NCI-H1092 treated with DMSO at 0.1 percent for 48 hours (cell line): ENCODE measurements at regions not wholly inside any gene's neighbourhood (a gene's known extent, or its start where the extent isn't known, plus 50 kb on each side); places are given as distances from the start of the nearest gene placed in this dataset.

ENCODE experiments used
- DNase-seq: peaks from one replicate; lab custom pipeline; 2025; lab: John Stamatoyannopoulos, UW

DNA sequence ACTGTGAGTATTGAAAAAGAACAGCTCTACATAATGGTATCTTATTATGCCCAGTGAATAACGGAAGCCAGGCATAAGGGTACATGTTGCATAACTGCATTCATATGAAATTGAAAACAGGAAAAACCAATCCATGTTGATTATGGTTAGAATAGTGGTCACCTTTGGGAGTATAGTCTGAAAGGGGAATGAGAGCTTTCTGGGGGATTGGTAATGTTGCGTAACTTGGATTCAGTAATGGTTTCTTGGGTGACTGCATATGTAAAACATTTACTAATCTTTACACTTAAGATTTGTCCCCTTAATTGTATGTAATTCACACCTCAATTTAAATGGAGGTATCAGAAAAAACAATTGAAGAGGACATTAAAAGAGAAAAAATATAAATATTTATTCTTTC is 292.1 kb downstream of the LMO4 start:
- no peak for DNase-seq

GRCh38 chr1:87629673-87630072 is 301.0 kb downstream of the LMO4 start:
- DNase-seq: no peak

DNA sequence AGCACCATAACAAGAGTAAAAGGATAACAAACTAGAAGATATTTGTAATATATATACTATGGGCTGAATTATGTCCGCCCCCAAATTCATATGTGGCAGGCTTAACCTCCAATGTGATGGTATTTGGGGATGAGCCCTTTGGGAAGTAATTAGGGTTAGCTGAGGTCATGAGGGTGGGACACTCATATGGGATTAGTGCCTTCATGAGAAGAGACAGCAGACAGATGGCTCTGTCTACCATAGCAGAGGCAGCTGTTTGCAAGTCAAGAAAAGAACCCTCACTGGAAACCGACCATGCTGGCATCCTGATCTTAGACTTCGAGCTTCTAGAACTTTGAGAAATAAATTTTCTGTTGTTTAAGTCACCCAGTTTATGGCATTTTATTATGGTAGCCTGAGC is 303.6 kb downstream of the LMO4 start:
- DNase-seq: no peak

DNA sequence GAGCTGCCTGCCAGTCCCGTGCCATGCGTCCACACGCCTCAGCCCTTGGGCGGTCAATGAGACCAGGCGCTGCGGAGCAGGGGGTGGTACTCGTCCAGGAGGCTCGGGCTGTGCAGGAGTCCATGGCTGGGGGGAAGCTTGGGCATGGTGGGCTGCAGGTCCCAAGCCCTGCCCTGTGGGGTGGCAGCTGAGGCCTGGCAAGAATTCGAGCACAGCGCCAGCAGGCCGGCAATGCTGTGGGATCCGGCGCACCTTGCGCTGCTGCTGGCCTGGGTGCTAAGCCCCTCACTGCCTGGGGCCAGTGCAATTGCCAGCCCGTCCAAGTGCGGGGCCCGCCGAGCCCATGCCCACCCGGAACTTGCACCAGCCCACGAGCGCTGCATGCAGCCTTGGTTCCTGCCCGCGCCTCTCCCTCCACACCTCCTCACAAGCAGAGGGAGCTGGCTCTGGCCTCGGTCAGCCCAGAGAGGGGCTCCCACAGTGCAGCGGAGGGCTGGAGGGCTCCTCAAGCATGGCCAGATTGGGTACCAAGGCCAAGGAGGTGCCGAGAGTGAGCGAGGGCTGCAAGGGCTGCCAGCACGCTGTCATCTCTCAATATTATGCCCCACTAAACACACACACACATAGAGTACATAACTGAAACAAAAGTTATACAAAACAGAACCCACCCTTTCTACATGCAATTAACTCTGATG is 307.7 kb downstream of the LMO4 start:
- no peak for DNase-seq

DNA sequence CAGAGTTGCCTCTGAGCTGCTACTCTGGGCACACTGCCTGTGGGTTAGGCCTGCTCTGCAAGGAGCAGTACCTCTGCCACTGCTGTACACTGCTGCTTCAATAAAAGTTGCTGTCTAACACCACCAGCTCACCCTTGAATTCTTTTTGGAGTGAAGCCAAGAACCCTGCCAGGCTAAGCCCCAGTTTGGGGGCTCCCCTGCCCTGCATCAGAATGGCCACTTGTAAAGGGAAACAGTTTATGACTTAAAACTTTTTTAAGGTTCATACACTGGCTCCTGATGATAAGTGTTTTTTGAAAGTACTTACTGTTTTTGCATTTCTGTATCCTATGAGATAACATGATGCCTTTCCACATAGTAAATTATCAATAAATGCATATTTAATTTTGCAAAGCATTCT is 310.0 kb downstream of the LMO4 start:
- no peak for DNase-seq

DNA sequence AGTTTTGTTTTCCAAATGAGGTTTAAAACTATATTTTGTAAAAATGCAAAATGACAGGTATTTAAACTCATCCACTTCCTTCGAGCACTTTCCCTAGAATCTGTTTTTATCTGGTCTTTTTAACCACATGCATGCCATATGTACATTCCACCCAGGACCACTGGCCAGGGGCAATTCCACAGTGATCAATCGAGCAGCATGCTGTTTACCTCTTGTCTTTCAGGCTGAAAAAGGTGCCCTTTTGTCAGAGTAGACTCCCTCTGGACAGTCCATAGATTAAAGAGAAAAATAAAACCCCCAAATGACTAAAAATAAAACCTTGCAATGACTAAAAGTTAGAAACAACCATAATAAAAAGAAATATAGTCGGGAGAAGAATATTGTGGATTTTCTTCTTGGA is 313.3 kb downstream of the LMO4 start:
- DNase-seq: no peak

DNA sequence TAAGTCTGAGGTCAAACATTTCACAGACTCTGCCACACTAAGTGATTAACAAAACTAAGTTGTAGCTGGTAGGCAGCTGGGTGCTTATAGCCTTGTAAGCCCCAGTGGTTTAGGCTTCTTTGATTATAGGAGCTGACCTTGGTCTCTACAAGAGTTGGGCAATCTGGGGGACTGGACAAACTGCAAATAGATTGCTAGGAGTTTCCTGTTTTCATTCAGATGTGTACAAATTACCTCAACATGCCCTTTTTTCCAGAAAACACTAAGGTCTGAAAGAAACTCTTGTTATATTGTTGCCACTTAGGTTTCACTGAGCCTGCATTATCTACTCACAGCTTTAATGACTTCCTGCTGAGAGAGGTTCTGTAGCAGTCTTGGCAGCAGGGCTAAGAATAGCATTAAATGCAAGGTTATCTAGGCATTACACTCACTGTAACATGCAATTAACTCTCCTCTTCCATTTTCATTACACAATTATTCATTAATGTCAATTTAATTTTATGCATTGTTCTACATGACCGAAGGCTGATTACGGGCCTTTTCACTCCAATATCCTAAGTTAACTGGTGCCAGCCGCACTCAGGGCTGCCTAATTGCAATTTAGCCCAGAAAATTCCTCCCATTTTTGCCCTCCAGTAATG is 314.0 kb downstream of the LMO4 start:
- peak; percentile 39 for DNase-seq

GRCh38 chr1:87644033-87644578 is 315.4 kb downstream of the LMO4 start:
- DNase-seq: no peak

DNA sequence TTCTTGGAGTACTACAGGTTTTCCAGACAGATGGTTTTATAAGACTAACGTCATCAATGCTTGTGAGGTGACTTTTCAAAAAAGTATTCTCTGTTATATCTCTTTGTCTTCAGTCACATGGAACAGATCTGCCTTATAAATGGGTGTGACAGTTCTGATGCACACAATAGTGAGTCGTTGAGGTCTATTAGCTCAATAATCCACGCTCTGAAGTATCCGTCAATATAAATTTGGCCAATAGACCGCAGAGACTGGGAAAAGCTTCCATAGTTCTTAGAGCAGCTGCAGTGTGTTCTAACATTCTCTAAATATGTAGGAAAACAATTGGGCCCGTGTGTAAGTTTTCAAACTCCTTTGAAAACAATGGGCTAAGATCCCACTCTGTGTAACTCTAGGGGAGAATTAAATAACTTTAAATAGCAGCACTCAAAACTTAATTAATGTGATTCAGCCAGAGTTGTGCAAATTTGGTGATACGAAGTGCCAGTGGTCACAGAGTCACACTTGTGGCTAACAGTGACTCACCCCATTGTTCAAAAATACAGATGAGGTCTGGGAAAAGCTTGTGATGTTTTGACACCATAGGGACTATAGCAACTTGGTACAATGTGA is 316.0 kb downstream of the LMO4 start:
- DNase-seq: no peak

GRCh38 chr1:87647430-87648177 is 318.9 kb downstream of the LMO4 start:
- DNase-seq: no peak

DNA sequence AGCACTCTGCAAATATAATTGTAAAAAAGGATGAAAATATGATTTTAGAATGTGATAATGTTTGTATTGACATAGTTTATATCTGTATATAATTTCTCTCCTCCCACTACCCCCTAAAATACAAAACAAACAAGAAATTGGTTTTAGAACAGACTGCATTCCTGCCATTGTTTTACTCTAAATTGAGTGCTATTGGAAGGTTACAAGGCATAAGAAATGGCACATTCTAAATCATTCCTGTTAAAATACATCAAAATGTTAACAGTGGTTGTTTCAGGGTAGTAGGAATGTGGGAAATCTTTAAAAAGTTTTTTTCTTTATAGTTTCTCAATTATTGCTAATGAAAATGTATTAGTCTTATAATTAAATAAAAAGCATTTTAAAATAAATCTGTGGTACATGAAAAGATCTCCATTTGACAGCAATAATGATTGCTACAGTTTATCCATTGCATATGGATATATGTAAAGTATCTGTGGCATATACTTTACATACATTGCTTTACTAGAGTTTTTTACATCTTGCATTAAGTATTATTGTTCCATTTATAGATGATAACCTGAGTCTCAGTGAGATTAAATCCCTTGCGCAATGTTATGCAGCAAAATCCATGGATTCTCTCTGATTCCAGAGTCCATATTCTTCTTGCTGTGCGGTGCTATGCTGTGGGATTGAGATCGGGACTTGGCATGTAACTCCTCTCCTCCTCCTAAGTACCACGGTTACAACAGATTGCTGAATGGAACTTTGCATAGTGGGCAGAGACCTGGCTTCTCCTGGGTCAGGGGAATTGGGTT is 319.8 kb downstream of the LMO4 start:
- no peak for DNase-seq

DNA sequence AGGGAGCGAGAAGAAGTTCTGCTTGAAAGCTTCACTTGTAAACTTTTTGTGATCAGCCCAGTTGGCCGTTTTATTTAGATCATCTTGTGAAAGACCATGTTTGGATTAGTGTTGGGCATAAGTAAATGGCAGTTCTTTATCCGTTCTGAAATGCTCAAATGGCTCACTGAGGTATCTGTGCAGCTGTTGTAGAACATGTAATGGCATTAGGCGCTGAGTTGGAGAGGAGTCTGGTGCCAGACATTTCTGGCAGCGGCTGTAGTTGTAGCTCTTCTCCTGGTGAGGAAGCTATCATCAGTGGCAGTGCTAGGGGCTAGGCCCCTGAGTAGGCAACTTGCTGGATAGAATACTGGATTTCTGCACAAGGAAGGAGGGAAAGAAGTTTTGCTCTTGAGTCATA is 321.6 kb downstream of the LMO4 start:
- DNase-seq: no peak

GRCh38 chr1:87652176-87652575 is 323.5 kb downstream of the LMO4 start:
- DNase-seq: no peak

GRCh38 chr1:87665151-87665550 is 336.5 kb downstream of the LMO4 start:
- DNase-seq: no peak

DNA sequence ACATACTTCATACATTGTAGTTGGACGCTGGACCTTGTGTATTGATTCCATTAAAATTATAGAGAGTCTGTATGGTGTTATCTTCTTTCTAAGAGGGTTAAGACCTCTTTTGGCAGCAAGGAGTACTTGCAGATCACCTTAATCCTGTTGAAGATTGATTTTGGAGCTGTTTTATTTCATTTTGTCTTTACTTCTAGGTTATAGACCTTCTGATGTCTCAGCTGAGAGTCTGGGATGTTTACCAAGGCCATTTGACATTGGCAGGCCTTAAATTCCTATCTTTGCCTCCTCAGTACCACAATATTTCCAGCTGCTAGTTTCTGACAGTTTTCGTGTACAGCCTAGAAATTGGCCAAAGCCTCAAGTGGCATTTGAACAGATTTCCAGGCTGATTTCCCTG is 338.0 kb downstream of the LMO4 start:
- DNase-seq: no peak

GRCh38 chr1:87669674-87670073 is 341.0 kb downstream of the LMO4 start:
- DNase-seq: no peak

DNA sequence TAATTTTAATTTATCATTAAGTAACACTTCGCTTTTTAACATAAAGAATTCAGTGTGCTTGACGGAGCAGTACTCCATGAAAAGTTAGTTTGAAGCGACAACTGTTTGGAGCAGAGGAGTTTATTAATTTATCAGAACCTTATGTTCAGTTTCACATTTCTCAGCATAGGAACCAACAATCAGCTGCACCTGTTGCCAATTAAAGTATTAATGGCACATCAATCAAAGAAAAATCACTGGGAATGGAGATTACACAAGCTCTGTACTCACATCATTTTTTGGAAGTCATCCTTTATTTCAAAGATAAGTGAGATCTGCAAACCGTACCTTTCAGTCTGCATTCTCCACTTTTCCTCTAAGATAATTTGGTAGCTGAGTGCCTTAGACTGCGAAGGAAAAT is 344.6 kb downstream of the LMO4 start:
- DNase-seq: no peak

DNA sequence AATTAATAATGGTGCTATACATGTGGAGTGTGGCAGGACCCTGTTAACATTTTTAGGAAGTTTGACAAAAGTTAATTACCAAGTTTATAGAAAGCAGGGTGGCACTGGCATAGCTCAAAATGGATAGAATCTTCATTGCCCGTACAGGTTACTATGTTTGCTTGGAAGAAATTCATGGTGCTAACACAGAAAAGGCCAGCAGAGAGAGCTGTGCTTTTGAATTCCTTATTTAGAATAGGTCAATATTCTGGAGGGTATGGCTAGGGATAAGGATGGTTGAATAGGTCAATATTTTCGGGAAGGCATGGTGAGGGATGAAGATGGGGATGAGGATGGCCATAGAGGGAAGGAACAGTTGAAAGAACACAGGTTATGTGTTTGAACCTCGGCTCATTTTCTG is 345.1 kb downstream of the LMO4 start:
- DNase-seq: no peak

- DNase-seq: no peak
These were observed 346.1 kb downstream of the LMO4 start for GRCh38 chr1:87674791-87675190.

DNA sequence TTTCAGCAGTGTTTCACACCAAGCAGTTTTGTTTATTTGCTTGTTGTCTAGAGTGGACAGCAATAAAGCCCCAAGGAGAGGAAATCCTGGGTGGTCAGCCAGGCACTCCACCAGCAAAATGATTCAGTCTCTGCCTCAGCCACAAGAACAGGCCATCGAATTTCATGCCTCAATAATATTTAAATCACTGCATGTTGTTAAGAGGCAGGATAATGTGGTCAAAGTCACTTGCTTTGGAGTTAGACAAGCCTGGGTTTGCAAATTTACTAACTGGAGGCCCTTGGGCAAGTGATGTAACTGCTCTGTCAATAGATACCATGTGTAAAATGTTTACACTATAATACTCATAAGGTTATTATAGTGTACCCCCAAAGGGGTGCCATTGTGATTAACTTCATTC is 349.6 kb downstream of the LMO4 start:
- no peak for DNase-seq

DNA sequence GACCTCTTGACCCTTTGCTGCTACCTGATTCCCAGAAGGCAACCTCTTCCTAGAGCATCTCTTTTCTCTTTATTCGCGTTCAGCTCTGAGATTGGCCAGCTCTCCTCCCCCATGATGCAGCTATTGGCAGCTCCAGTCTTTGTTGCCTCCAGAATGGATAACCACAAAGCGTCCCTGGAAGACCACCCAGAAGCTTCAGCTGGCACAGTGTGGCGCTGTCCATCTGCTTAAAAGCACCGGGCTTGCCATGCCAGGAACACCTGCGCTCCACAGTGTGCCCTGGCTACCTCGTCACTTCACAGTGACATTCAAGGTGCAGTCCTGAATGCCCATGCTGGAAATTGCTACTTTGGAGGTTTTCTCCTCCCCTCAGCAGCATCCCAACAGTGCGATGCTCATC is 353.9 kb downstream of the LMO4 start:
- DNase-seq: no peak
